ENCODE measurements at regions not wholly inside any gene's neighbourhood (a gene's known extent, or its start where the extent isn't known, plus 50 kb on each side); places are given as distances from the start of the nearest gene placed in this dataset.

GRCh38 chr4:80126435-80126834, 53.4 kb upstream of the ANTXR2 start:
- H3K9me3 ChIP-seq (replicated peaks; ENCODE audit: insufficient read depth, low read length): no peaks in the 10 kb centered on the region
- no peak for DNase-seq
- H3K27ac ChIP-seq (ENCODE audit: low read length): no peak overlapping the region
- H3K4me1 ChIP-seq (ENCODE audit: low read length): no peaks in the 10 kb centered on the region
- no peak overlapping the region for H2AFZ ChIP-seq (ENCODE audit: low read length)
- no peak overlapping the region for H3K4me3 ChIP-seq (ENCODE audit: low read length)
- TF ChIP-seq EZH2 (optimal IDR thresholded peaks at IDR 0.05; ENCODE audit: low read depth, low read length) (no peak), EZH2phosphoT487 (IDR thresholded peaks at IDR 0.05; ENCODE audit: low read length) (no peak)
- TF ChIP-seq, protein P1, sequence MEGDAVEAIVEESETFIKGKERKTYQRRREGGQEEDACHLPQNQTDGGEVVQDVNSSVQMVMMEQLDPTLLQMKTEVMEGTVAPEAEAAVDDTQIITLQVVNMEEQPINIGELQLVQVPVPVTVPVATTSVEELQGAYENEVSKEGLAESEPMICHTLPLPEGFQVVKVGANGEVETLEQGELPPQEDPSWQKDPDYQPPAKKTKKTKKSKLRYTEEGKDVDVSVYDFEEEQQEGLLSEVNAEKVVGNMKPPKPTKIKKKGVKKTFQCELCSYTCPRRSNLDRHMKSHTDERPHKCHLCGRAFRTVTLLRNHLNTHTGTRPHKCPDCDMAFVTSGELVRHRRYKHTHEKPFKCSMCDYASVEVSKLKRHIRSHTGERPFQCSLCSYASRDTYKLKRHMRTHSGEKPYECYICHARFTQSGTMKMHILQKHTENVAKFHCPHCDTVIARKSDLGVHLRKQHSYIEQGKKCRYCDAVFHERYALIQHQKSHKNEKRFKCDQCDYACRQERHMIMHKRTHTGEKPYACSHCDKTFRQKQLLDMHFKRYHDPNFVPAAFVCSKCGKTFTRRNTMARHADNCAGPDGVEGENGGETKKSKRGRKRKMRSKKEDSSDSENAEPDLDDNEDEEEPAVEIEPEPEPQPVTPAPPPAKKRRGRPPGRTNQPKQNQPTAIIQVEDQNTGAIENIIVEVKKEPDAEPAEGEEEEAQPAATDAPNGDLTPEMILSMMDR (IDR thresholded peaks at IDR 0.05; ENCODE audit: low read length): no peak
- H3F3A ChIP-seq (ENCODE audit: insufficient read depth, low read length): no peaks in the 10 kb centered on the region
- no peaks in the 10 kb centered on the region for H3K36me3 ChIP-seq (replicated peaks; ENCODE audit: insufficient read depth, low read length)
- no peaks in the 10 kb centered on the region for H3K27me3 ChIP-seq (replicated peaks; ENCODE audit: insufficient read depth, low read length)
- no peaks in the 10 kb centered on the region for H3K9me2 ChIP-seq (replicated peaks; ENCODE audit: insufficient read depth, low read length)
- H3K4me2 ChIP-seq (ENCODE audit: low read depth, low read length): no peak overlapping the region
- H3K79me2 ChIP-seq (ENCODE audit: low read length): no peaks in the 10 kb centered on the region
- no peak overlapping the region for H3K9ac ChIP-seq (ENCODE audit: low read length)
- no peaks in the 10 kb centered on the region for H4K20me1 ChIP-seq (ENCODE audit: insufficient read depth, low read length)

DNA sequence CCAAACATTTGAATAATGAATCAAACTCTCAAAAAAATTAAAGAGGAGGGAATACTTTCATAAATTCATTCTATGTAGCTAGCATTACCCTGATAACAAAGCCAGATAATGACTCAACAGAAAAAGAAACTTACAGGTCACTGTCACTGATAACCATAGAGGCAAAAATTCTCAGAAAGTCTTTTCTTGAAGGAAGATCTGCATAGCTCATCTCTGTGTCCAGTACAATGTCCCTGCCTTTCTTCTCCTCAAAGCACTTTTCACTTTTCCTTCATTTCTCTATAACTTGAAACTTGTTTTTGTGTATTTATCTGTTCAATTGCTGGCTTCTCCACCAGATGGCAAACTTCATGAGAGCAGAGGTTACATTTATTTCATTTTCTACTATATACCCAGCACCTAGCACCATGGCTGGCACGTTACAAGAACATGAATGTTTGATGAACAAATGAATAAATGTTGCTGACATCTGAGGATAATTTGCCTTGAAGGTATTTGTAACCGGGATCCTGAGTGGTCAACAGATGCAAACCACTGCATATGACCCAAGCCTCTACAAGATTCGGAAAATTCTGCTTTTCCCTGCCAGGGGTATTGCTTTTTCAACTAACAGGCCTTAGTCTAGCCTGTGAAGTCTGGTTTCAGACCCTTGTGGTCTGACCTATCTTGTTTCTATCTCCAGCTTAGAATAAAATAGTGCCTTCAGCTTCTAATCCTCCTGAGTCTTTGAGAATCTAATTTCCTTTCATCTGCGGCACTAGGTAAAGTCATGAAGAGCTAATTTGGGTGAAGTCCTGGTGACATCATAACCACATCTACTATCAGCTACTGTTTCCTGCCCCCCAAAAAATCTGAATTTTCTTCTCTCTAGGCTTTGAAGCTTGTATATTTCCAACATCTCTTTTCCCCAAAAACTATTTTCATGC, 52.5 kb upstream of the ANTXR2 start:
- Histone ChIP-seq H3K9me2 (replicated peaks; ENCODE audit: insufficient read depth, low read length) (no peaks in the 10 kb centered on the region), H3K4me1 (ENCODE audit: low read length) (no peaks in the 10 kb centered on the region), H3K79me2 (ENCODE audit: low read length) (no peaks in the 10 kb centered on the region), H3K36me3 (replicated peaks; ENCODE audit: insufficient read depth, low read length) (no peaks in the 10 kb centered on the region), H3K27ac (ENCODE audit: low read length) (no peak overlapping the region; the same call in 1 of the 2 replicates), H2AFZ (ENCODE audit: low read length) (no peak overlapping the region), H3K9me3 (replicated peaks; ENCODE audit: insufficient read depth, low read length) (no peaks in the 10 kb centered on the region), H3F3A (ENCODE audit: insufficient read depth, low read length) (no peaks in the 10 kb centered on the region), H3K27me3 (replicated peaks; ENCODE audit: insufficient read depth, low read length) (no peaks in the 10 kb centered on the region), H3K9ac (ENCODE audit: low read length) (no peak overlapping the region), H3K4me3 (ENCODE audit: low read length) (no peak overlapping the region), H3K4me2 (ENCODE audit: low read depth, low read length) (no peak overlapping the region), H4K20me1 (ENCODE audit: insufficient read depth, low read length) (no peaks in the 10 kb centered on the region)
- TF ChIP-seq EZH2 (optimal IDR thresholded peaks at IDR 0.05; ENCODE audit: low read depth, low read length): no peak
- TF ChIP-seq, protein P1 (IDR thresholded peaks at IDR 0.05; ENCODE audit: low read length): peak; percentile 51
- TF ChIP-seq EZH2phosphoT487 (IDR thresholded peaks at IDR 0.05; ENCODE audit: low read length): no peak
- peak; percentile 17 for DNase-seq

GRCh38 chr4:80124246-80125211, 51.5 kb upstream of the ANTXR2 start:
- Histone ChIP-seq H3K36me3 (replicated peaks; ENCODE audit: insufficient read depth, low read length) (no peaks in the 10 kb centered on the region), H3K4me3 (ENCODE audit: low read length) (no peak overlapping the region), H2AFZ (ENCODE audit: low read length) (no peak overlapping the region), H3K9ac (ENCODE audit: low read length) (no peak overlapping the region), H3K4me1 (ENCODE audit: low read length) (no peaks in the 10 kb centered on the region), H3K79me2 (ENCODE audit: low read length) (no peaks in the 10 kb centered on the region), H3K9me3 (replicated peaks; ENCODE audit: insufficient read depth, low read length) (no peaks in the 10 kb centered on the region), H3K4me2 (ENCODE audit: low read depth, low read length) (no peak overlapping the region), H3K9me2 (replicated peaks; ENCODE audit: insufficient read depth, low read length) (no peaks in the 10 kb centered on the region), H3F3A (ENCODE audit: insufficient read depth, low read length) (no peaks in the 10 kb centered on the region), H3K27me3 (replicated peaks; ENCODE audit: insufficient read depth, low read length) (no peaks in the 10 kb centered on the region), H4K20me1 (ENCODE audit: insufficient read depth, low read length) (no peaks in the 10 kb centered on the region), H3K27ac (ENCODE audit: low read length) (no peak overlapping the region)
- TF ChIP-seq, protein P1 (IDR thresholded peaks at IDR 0.05; ENCODE audit: low read length): no peak
- no peak for TF ChIP-seq EZH2phosphoT487 (IDR thresholded peaks at IDR 0.05; ENCODE audit: low read length)
- TF ChIP-seq EZH2 (optimal IDR thresholded peaks at IDR 0.05; ENCODE audit: low read depth, low read length): no peak
- no peak for DNase-seq

Data from MM.1S (cell line).